Left ventricle myocardium inferior (tissue), 1 donor: ENCODE measurements at regions not wholly inside any gene's neighbourhood (a gene's known extent, or its start where the extent isn't known, plus 50 kb on each side); places are given as distances from the start of the nearest gene placed in this dataset.
A peak's percentile ranks its signal among the peaks of the same experiment; 100 is the strongest.

Source experiments
- DNase-seq: peaks from one replicate; pipeline ENCODE4 v3.0.0-alpha.2; 2020
- H3K27ac ChIP-seq: fragments of 200-600 bp; replicated peaks from 2 replicates; pipeline ENCODE4 v1.8.0; 2021
- H3K27me3 ChIP-seq: fragments of 200-600 bp; 2 replicates; pipeline ENCODE4 v1.8.0; 2021; ENCODE audit warnings: low read depth
- H3K36me3 ChIP-seq: fragments of 200-600 bp; 2 replicates; pipeline ENCODE4 v1.8.0; 2021
- H3K4me1 ChIP-seq: fragments of 200-600 bp; 2 replicates; pipeline ENCODE4 v1.8.0; 2021
- H3K4me3 ChIP-seq: fragments of 200-600 bp; 2 replicates; pipeline ENCODE4 v1.8.0; 2021; ENCODE audit warnings: mild to moderate bottlenecking, moderate library complexity
- H3K9me3 ChIP-seq: fragments of 200-600 bp; replicated peaks from 2 replicates; pipeline ENCODE4 v1.8.0; 2021
- intact Hi-C: fragments of 100-400 bp; cut with micrococcal nuclease; formaldehyde crosslinking; loops from one replicate; pipeline ENCODE4 v1.11.0; 2022
- TF ChIP-seq, protein P1 (sequence below): fragments of 200-600 bp; IDR thresholded peaks from 2 replicates; pipeline ENCODE4 v1.8.0; 2021; ENCODE audit warnings: antibody characterized with exemption, mild to moderate bottlenecking, borderline replicate concordance
- donor health status: DM: no; HTN: yes; CAD: no; lungs with severe emphysema.

DNA sequence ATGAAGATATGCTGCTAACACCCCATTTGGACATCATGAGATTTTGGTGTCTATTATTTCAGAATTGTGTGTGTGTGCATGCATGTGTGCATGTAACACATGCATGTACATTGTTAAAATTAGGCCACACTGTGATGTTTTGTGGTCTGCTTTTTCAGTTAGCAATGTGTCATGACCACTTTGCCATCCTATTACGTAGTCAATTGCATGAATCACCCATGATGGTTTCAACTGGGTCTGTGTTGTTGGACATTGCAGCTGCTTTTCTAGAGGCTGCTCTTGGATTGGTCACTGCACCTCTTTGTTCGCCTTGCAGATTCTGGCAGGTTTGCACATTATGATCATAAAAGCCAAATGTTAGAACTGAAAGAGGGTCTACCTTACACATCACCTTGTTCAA lies 101.0 kb upstream of the THBS1 start:
- DNase-seq, result no peak
- intact Hi-C loops, result no loop called here
- H3K4me3 ChIP-seq, result no peak overlapping the region
- no peak overlapping the region for H3K27ac ChIP-seq
- H3K36me3 ChIP-seq, result no peaks in the 10 kb centered on the region
- H3K9me3 ChIP-seq, result no peaks in the 10 kb centered on the region
- H3K4me1 ChIP-seq, result no peaks in the 10 kb centered on the region
- no peaks in the 10 kb centered on the region for H3K27me3 ChIP-seq
- TF ChIP-seq, protein P1, sequence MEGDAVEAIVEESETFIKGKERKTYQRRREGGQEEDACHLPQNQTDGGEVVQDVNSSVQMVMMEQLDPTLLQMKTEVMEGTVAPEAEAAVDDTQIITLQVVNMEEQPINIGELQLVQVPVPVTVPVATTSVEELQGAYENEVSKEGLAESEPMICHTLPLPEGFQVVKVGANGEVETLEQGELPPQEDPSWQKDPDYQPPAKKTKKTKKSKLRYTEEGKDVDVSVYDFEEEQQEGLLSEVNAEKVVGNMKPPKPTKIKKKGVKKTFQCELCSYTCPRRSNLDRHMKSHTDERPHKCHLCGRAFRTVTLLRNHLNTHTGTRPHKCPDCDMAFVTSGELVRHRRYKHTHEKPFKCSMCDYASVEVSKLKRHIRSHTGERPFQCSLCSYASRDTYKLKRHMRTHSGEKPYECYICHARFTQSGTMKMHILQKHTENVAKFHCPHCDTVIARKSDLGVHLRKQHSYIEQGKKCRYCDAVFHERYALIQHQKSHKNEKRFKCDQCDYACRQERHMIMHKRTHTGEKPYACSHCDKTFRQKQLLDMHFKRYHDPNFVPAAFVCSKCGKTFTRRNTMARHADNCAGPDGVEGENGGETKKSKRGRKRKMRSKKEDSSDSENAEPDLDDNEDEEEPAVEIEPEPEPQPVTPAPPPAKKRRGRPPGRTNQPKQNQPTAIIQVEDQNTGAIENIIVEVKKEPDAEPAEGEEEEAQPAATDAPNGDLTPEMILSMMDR, result no peak

DNA sequence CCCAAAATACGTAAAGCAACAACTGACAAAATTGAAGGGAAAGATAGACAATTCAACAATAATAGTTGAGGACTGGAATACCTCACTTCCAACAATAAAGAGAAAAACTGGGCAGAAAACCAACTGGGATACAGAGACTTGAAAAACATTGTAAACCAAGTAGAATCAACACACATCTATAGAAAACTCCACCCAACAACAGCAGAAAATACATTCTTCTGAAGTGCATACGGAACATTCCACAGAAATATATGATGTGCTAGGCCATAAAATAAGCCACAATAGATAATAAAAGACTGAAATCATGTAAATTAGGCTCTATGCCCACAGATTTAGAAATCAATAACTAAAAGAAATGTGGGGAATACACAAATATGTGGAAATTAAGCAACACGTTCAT lies 98.4 kb upstream of the THBS1 start:
- Histone ChIP-seq H3K4me1 (peaks cover 17% of the 10 kb centered on the region), H3K9me3 (no peaks in the 10 kb centered on the region), H3K27me3 (no peaks in the 10 kb centered on the region), H3K4me3 (no peak overlapping the region), H3K36me3 (no peaks in the 10 kb centered on the region), H3K27ac (no peak overlapping the region)
- intact Hi-C loops, result no loop called here
- no peak for DNase-seq
- TF ChIP-seq, protein P1, result no peak

DNA sequence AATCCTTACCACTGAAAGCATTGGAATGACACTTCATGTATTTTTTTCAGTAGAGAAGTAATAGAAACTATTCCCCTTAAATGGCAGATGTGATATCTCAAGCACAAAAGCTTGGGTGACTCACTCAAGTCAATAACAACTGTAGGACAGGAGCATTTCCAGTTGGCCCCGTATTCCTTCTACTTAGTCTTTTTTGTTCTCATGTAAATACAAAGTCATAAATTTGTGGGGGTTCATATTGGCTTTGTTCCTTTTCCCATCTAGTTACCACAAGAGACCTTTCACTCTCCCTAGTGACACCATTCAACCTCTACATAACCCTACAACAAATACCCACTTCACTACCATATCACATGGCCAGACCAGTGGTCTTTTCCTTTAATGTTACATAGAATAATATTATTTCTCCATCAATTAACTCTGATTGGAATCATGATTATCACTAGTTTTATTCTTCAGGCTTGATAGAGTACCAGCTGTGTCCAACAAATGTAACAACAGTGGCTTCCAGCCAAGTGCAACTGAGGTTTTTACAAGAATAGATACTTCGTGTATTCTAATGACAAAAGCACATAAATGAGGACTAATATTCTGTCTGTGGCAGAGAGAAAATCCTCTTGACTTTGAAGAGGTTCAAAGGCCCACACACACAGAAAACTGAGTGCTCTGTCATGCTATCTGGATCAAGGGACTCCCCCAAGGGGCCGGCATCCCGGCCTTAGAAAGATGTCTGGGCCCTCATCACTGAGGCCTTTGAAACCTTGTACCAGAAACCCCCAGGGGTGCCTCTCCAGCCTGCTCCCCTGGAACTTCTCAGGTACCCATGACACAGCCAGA lies 94.0 kb upstream of the THBS1 start:
- Histone ChIP-seq H3K27ac (peak overlapping the region; percentile 86), H3K36me3 (no peaks in the 10 kb centered on the region), H3K4me3 (no peak overlapping the region), H3K9me3 (no peaks in the 10 kb centered on the region), H3K4me1 (peaks cover 53% of the 10 kb centered on the region), H3K27me3 (no peaks in the 10 kb centered on the region)
- TF ChIP-seq, protein P1, result no peak
- no peak for DNase-seq
- intact Hi-C loops, result no loop called here

DNA sequence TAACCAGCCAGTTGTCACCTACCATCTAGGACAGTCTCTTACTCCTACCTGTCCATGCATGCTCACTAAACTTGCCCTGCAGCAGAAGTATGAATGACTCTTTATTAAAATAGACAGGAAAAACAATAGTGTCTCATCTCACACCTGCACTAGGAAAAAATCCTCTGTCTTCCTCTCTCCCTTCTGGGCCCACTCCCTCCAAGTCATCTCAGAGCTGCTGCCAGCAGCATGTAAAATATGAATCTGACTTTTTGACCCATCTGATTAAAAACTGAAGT lies 93.5 kb upstream of the THBS1 start:
- no peaks in the 10 kb centered on the region for H3K9me3 ChIP-seq
- peak overlapping the region; percentile 86 for H3K27ac ChIP-seq
- intact Hi-C loops, result no loop called here
- TF ChIP-seq, protein P1, result no peak
- H3K36me3 ChIP-seq, result no peaks in the 10 kb centered on the region
- DNase-seq, result no peak
- no peak overlapping the region for H3K4me3 ChIP-seq
- no peaks in the 10 kb centered on the region for H3K27me3 ChIP-seq
- H3K4me1 ChIP-seq, result peaks cover 58% of the 10 kb centered on the region

DNA sequence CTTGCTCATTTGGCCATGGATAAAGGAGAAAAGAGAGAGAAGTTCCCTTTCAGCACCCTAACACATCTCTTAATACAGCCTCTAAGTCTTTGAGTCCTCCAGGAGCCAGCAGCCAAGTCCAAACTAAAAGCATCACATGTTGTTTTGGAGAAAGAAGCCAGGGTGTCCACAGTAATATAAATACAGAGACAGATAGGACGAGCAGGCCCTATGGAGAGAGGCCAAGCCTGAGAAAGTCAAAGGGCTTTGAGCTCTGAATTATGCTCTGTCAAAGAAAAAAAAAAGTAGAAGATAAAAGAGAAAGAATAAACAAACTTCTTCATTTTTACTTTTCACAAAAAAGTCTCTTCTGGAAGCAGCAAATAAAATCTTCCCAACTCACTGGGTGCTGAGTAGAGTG lies 92.4 kb upstream of the THBS1 start:
- peak; percentile 29 for DNase-seq
- no peaks in the 10 kb centered on the region for H3K9me3 ChIP-seq
- H3K4me1 ChIP-seq, result peaks cover 70% of the 10 kb centered on the region
- peak overlapping the region; percentile 86 for H3K27ac ChIP-seq
- TF ChIP-seq, protein P1, result no peak
- no peaks in the 10 kb centered on the region for H3K36me3 ChIP-seq
- H3K27me3 ChIP-seq, result no peaks in the 10 kb centered on the region
- no peak overlapping the region for H3K4me3 ChIP-seq
- intact Hi-C loops, result no loop called here

DNA sequence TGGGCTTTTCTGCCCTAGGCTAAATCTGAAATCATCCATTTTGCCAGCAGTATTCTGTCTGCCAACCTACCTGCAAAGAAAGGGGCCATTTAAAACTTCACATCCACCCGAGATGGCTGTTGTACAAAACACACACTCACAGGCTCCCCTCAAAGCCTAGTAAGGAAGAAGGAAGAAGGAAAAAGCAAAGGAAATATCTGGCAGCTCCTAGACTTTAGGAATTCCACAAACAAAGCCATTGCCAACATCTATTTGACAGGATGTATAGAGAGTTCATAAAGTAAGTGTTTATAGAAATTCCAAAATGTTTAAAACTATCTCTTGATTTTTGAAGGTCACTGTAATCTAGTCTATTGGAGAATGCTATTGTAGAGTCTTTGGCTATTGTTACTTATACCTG lies 91.9 kb upstream of the THBS1 start:
- Histone ChIP-seq H3K27ac (peak overlapping the region; percentile 86), H3K27me3 (no peaks in the 10 kb centered on the region), H3K4me1 (peaks cover 74% of the 10 kb centered on the region), H3K9me3 (no peaks in the 10 kb centered on the region), H3K36me3 (no peaks in the 10 kb centered on the region), H3K4me3 (no peak overlapping the region)
- DNase-seq, result no peak
- intact Hi-C loops, result no loop called here
- TF ChIP-seq, protein P1, result no peak
